ENCODE measurements at regions not wholly inside any gene's neighbourhood (a gene's known extent, or its start where the extent isn't known, plus 50 kb on each side); places are given as distances from the start of the nearest gene placed in this dataset.

- DNase-seq = no peak
These were observed 267.5 kb downstream of the IRF8 start for GRCh38 chr16:86166414-86166813.

GRCh38 chr16:86167061-86167460 lies 268.1 kb downstream of the IRF8 start:
- DNase-seq = no peak

GRCh38 chr16:86170720-86171119 lies 271.8 kb downstream of the IRF8 start:
- no peak for DNase-seq

- no peak for DNase-seq
These were observed 272.4 kb downstream of the IRF8 start for GRCh38 chr16:86171329-86171728.

GRCh38 chr16:86175816-86176215 lies 276.9 kb downstream of the IRF8 start:
- no peak for DNase-seq

GRCh38 chr16:86176462-86176861 lies 277.5 kb downstream of the IRF8 start:
- DNase-seq = no peak

GRCh38 chr16:86180244-86180643 lies 281.3 kb downstream of the IRF8 start:
- no peak for DNase-seq

GRCh38 chr16:86180780-86181179 lies 281.8 kb downstream of the IRF8 start:
- no peak for DNase-seq

GRCh38 chr16:86181526-86181925 lies 282.6 kb downstream of the IRF8 start:
- DNase-seq = no peak

GRCh38 chr16:86184185-86184584 lies 285.2 kb downstream of the IRF8 start:
- no peak for DNase-seq

- no peak for DNase-seq
These were observed 286.1 kb downstream of the IRF8 start for GRCh38 chr16:86185089-86185488.

- no peak for DNase-seq
These were observed 287.4 kb downstream of the IRF8 start for GRCh38 chr16:86186313-86186712.

- DNase-seq = no peak
These were observed 291.0 kb downstream of the IRF8 start for GRCh38 chr16:86189934-86190333.

- DNase-seq = no peak
These were observed 292.7 kb downstream of the IRF8 start for GRCh38 chr16:86191663-86192062.

GRCh38 chr16:86193528-86194193 lies 294.7 kb downstream of the IRF8 start:
- DNase-seq = no peak

GRCh38 chr16:86195863-86196630 lies 297.1 kb downstream of the IRF8 start:
- DNase-seq = no peak

- DNase-seq = no peak
These were observed 297.9 kb downstream of the IRF8 start for GRCh38 chr16:86196687-86197391.

GRCh38 chr16:86198206-86199118 lies 299.5 kb downstream of the IRF8 start:
- DNase-seq = no peak

- no peak for DNase-seq
These were observed 300.2 kb downstream of the IRF8 start for GRCh38 chr16:86199182-86199581.

GRCh38 chr16:86199871-86200695 lies 301.1 kb downstream of the IRF8 start:
- no peak for DNase-seq

- DNase-seq = no peak
These were observed 301.8 kb downstream of the IRF8 start for GRCh38 chr16:86200722-86201121.

- DNase-seq = no peak
These were observed 302.8 kb downstream of the IRF8 start for GRCh38 chr16:86201746-86202145.

Measured in CD4-positive, alpha-beta T cell treated with Interleukin-4 for 4 hours (primary cell).